B cell (primary cell): ENCODE measurements at regions not wholly inside any gene's neighbourhood (a gene's known extent, or its start where the extent isn't known, plus 50 kb on each side); places are given as distances from the start of the nearest gene placed in this dataset.

Experiments
- EZH2 ChIP-seq: IDR thresholded peaks from 2 replicates; pipeline ENCODE4 v1.6.1; 2012; ENCODE audit warnings: borderline replicate concordance, low read depth, mild to moderate bottlenecking, moderate library complexity, low read length; ENCODE audit not compliant: insufficient read depth, poor library complexity, severe bottlenecking
- TF ChIP-seq, protein P1 (sequence below): fragments of 200-600 bp; IDR thresholded peaks from one replicate; pipeline ENCODE4 v1.8.0; 2022; ENCODE audit warnings: antibody characterized with exemption, mild to moderate bottlenecking

DNA sequence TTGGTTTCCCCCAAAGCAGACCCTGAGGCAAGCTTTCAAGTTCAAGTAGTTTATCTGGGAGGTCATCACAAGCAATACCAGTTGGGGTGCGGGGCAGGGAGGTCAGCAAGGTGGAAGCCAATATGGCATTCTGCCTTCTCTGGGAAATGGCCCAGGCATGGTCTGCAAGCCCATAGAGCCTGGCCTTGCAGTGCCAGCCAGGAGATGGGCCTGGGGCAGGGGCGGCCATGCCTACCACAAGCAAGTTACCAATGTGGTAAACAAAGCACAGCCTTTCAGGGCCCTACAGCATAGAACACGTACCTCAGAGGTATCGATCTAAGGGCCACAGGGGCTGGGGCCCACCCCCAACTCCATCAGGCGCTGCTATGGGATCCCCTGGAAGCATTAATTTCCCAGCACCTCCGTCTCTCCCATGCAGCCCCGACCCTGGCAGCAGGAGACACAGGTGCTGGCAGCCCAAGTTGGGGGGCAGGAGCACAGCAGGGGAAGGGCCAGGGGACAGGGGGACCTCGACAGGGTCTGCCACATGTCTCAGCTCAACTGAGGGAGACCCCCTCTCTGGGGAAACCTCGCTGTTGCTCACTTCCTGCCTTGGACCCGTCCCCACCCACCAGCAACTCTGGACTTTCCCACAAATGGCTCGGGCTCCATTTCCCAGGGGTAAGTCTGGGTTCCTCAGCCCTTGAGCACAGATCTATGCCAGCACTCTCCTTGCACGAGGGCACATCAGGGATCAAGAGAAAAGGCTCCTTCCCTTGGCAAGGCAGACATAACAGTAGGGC is 369.0 kb downstream of the PREX1 start:
- TF ChIP-seq, protein P1, sequence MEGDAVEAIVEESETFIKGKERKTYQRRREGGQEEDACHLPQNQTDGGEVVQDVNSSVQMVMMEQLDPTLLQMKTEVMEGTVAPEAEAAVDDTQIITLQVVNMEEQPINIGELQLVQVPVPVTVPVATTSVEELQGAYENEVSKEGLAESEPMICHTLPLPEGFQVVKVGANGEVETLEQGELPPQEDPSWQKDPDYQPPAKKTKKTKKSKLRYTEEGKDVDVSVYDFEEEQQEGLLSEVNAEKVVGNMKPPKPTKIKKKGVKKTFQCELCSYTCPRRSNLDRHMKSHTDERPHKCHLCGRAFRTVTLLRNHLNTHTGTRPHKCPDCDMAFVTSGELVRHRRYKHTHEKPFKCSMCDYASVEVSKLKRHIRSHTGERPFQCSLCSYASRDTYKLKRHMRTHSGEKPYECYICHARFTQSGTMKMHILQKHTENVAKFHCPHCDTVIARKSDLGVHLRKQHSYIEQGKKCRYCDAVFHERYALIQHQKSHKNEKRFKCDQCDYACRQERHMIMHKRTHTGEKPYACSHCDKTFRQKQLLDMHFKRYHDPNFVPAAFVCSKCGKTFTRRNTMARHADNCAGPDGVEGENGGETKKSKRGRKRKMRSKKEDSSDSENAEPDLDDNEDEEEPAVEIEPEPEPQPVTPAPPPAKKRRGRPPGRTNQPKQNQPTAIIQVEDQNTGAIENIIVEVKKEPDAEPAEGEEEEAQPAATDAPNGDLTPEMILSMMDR: no peak
- no peak for TF ChIP-seq EZH2
